A549 (cell line): ENCODE measurements at regions not wholly inside any gene's neighbourhood (a gene's known extent, or its start where the extent isn't known, plus 50 kb on each side); places are given as distances from the start of the nearest gene placed in this dataset.

Experiments
- CBX2 ChIP-seq: fragments of 200-600 bp; sonication (generic); IDR thresholded peaks from 2 replicates; pipeline ENCODE4 v1.6.1; 2016; ENCODE audit warnings: low read depth, mild to moderate bottlenecking, borderline replicate concordance
- EP300 ChIP-seq, 2 experiments: fragments of >200 bp; sonication (Bioruptor Twin); formaldehyde crosslinking; IDR thresholded peaks; 2 replicates in 1 of 2; 3 replicates in 1 of 2; pipeline ENCODE4 v1.6.1; 2016 to 2017
- MAX ChIP-seq: IDR thresholded peaks from 2 replicates; pipeline ENCODE4 v1.6.1; 2012
- NPAS2 ChIP-seq: fragments of 250-450 bp; sonication (Bioruptor Pico); IDR thresholded peaks from 2 replicates; pipeline ENCODE4 v1.8.0; 2022; ENCODE audit warnings: mild to moderate bottlenecking, moderate library complexity, borderline replicate concordance
- PBX3 ChIP-seq: IDR thresholded peaks from 2 replicates; pipeline ENCODE4 v1.6.1; 2012
- POLR2A ChIP-seq: IDR thresholded peaks from 2 replicates; pipeline ENCODE4 v1.6.1; 2012; ENCODE audit warnings: mild to moderate bottlenecking, low read length
- POLR2AphosphoS2 ChIP-seq: conservative IDR thresholded peaks from 2 replicates; pipeline ENCODE4 v1.6.1; 2012; ENCODE audit warnings: low read length, improper control_type of control experiment, inconsistent platforms
- RFX5 ChIP-seq: fragments of 450-650 bp; IDR thresholded peaks from 2 replicates; pipeline ENCODE4 v1.7.1; 2014; ENCODE audit warnings: antibody characterized with exemption, mild to moderate bottlenecking, moderate library complexity
- TF ChIP-seq, protein P1 (sequence below): fragments of >200 bp; sonication (Bioruptor Twin); formaldehyde crosslinking; IDR thresholded peaks from 3 replicates; pipeline ENCODE4 v1.5.1; 2016
- TF ChIP-seq, protein P2 (sequence below): fragments of 200-600 bp; sonication (generic); IDR thresholded peaks from 2 replicates; pipeline ENCODE4 v1.6.1; 2016; ENCODE audit warnings: antibody characterized with exemption, mild to moderate bottlenecking, moderate library complexity

DNA sequence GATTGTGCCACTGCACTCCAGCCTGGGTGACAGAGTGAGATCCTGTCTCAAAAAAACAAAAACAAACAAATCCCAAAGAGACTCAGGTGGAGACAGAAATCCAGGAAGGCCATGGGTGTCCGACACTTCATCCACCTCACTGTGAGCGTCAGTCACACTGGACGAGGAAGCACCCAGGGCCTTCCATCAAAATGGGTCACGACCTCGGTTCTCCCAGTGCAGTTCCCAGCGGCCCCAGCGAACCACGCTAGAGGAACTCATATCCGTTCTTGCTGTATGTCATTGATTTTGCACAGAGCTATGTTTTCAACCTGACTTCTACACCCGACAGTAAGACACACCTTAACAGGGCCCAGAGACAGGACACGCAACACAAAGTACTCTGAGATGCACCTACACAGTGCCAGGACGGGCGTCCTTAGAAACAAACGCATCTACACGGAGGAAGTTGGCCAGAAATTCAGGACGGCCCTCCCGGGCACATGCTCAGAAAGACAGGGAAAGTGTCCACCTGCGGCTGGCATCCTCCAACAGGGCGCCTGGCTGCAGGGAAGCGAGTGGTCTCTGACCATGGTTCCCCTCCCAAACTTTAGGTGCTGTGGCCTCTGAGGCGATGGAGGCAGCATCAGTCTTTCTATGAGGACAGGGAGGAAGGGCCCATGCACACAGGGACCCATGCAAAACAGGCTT, 410.5 kb downstream of the CTTN start:
- no peak for TF ChIP-seq POLR2A
- no peak for TF ChIP-seq CBX2
- TF ChIP-seq, protein P1, sequence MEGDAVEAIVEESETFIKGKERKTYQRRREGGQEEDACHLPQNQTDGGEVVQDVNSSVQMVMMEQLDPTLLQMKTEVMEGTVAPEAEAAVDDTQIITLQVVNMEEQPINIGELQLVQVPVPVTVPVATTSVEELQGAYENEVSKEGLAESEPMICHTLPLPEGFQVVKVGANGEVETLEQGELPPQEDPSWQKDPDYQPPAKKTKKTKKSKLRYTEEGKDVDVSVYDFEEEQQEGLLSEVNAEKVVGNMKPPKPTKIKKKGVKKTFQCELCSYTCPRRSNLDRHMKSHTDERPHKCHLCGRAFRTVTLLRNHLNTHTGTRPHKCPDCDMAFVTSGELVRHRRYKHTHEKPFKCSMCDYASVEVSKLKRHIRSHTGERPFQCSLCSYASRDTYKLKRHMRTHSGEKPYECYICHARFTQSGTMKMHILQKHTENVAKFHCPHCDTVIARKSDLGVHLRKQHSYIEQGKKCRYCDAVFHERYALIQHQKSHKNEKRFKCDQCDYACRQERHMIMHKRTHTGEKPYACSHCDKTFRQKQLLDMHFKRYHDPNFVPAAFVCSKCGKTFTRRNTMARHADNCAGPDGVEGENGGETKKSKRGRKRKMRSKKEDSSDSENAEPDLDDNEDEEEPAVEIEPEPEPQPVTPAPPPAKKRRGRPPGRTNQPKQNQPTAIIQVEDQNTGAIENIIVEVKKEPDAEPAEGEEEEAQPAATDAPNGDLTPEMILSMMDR = no peak
- TF ChIP-seq, protein P2, sequence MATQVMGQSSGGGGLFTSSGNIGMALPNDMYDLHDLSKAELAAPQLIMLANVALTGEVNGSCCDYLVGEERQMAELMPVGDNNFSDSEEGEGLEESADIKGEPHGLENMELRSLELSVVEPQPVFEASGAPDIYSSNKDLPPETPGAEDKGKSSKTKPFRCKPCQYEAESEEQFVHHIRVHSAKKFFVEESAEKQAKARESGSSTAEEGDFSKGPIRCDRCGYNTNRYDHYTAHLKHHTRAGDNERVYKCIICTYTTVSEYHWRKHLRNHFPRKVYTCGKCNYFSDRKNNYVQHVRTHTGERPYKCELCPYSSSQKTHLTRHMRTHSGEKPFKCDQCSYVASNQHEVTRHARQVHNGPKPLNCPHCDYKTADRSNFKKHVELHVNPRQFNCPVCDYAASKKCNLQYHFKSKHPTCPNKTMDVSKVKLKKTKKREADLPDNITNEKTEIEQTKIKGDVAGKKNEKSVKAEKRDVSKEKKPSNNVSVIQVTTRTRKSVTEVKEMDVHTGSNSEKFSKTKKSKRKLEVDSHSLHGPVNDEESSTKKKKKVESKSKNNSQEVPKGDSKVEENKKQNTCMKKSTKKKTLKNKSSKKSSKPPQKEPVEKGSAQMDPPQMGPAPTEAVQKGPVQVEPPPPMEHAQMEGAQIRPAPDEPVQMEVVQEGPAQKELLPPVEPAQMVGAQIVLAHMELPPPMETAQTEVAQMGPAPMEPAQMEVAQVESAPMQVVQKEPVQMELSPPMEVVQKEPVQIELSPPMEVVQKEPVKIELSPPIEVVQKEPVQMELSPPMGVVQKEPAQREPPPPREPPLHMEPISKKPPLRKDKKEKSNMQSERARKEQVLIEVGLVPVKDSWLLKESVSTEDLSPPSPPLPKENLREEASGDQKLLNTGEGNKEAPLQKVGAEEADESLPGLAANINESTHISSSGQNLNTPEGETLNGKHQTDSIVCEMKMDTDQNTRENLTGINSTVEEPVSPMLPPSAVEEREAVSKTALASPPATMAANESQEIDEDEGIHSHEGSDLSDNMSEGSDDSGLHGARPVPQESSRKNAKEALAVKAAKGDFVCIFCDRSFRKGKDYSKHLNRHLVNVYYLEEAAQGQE = no peak
- no peak for TF ChIP-seq POLR2AphosphoS2
- no peak for TF ChIP-seq MAX
- no peak for TF ChIP-seq EP300 (IDR thresholded peaks at IDR 0.05)
- no peak for TF ChIP-seq PBX3
- TF ChIP-seq NPAS2 (CRISPR knock-in tag) = no peak
- TF ChIP-seq RFX5 = no peak
